ENCODE measurements at regions not wholly inside any gene's neighbourhood (a gene's known extent, or its start where the extent isn't known, plus 50 kb on each side); places are given as distances from the start of the nearest gene placed in this dataset.

GRCh38 chr11:37230865-37231264, 632.8 kb upstream of the RAG2 start:
- H3K4me1 ChIP-seq (ENCODE audit: insufficient read depth, low read length), result no peaks in the 10 kb centered on the region
- ChIA-PET CTCF (no interaction called here), POLR2A (no interaction called here)
- H3K9me3 ChIP-seq (ENCODE audit: low read length), result no peaks in the 10 kb centered on the region
- no peak overlapping the region for H3K4me3 ChIP-seq (ENCODE audit: low read length)
- Mint-ChIP-seq H3K4me3 (no peak overlapping the region), H3K9me3 (peaks cover 0 to 19% (median 8%) of the 10 kb centered on the region in 5 donors), H3K4me1 (no peaks in the 10 kb centered on the region), H3K27ac (no peak overlapping the region), H3K36me3 (no peaks in the 10 kb centered on the region), H3K27me3 (no peaks in the 10 kb centered on the region)
- DNase-seq, result no peak
- no peaks in the 10 kb centered on the region for H3K27me3 ChIP-seq (ENCODE audit: insufficient read depth, low read length, poor library complexity, severe bottlenecking)
- no peak overlapping the region for H3K27ac ChIP-seq (ENCODE audit: low read depth, low read length)
- H3K36me3 ChIP-seq (ENCODE audit: insufficient read depth, low read length), result no peaks in the 10 kb centered on the region

GRCh38 chr11:37223962-37224361, 625.9 kb upstream of the RAG2 start:
- H3K36me3 Mint-ChIP-seq, result no peaks in the 10 kb centered on the region
- POLR2A ChIA-PET, result no interaction called here
- CTCF ChIA-PET, result no interaction called here

GRCh38 chr11:37203006-37203405, 605.0 kb upstream of the RAG2 start:
- no peak overlapping the region for H3K4me3 Mint-ChIP-seq
- ChIA-PET CTCF (no interaction called here), POLR2A (no interaction called here)
- DNase-seq, result no peak
- H3K9me3 ChIP-seq (ENCODE audit: low read length), result no peaks in the 10 kb centered on the region
- no peaks in the 10 kb centered on the region for H3K27me3 ChIP-seq (ENCODE audit: insufficient read depth, low read length, poor library complexity, severe bottlenecking)
- H3K27ac Mint-ChIP-seq, result no peak overlapping the region
- no peaks in the 10 kb centered on the region for H3K27me3 Mint-ChIP-seq
- H3K36me3 ChIP-seq (ENCODE audit: insufficient read depth, low read length), result no peaks in the 10 kb centered on the region
- H3K4me3 ChIP-seq (ENCODE audit: low read length), result no peak overlapping the region
- no peaks in the 10 kb centered on the region for H3K4me1 ChIP-seq (ENCODE audit: insufficient read depth, low read length)
- H3K27ac ChIP-seq (ENCODE audit: low read depth, low read length), result no peak overlapping the region
- H3K4me1 Mint-ChIP-seq, result no peaks in the 10 kb centered on the region
- peaks cover 0 to 2% (median 0%) of the 10 kb centered on the region in 3 donors for H3K36me3 Mint-ChIP-seq
- peaks cover 2 to 27% (median 20%) of the 10 kb centered on the region in 5 donors for H3K9me3 Mint-ChIP-seq

More at GRCh38 chr11:37223962-37224361, 625.9 kb upstream of the RAG2 start:
- Mint-ChIP-seq H3K4me3 (no peak overlapping the region), H3K4me1 (no peaks in the 10 kb centered on the region), H3K27ac (no peak overlapping the region), H3K27me3 (no peaks in the 10 kb centered on the region), H3K9me3 (peaks cover 1 to 31% (median 7%) of the 10 kb centered on the region in 5 donors)
- Histone ChIP-seq H3K36me3 (ENCODE audit: insufficient read depth, low read length) (no peaks in the 10 kb centered on the region), H3K4me1 (ENCODE audit: insufficient read depth, low read length) (no peaks in the 10 kb centered on the region), H3K27me3 (ENCODE audit: insufficient read depth, low read length, poor library complexity, severe bottlenecking) (no peaks in the 10 kb centered on the region), H3K9me3 (ENCODE audit: low read length) (no peaks in the 10 kb centered on the region), H3K27ac (ENCODE audit: low read depth, low read length) (no peak overlapping the region), H3K4me3 (ENCODE audit: low read length) (no peak overlapping the region)
- DNase-seq, result no peak

- DNase-seq, result no peak
- Histone ChIP-seq H3K4me3 (ENCODE audit: low read length) (no peak overlapping the region), H3K9me3 (ENCODE audit: low read length) (no peaks in the 10 kb centered on the region), H3K27ac (ENCODE audit: low read depth, low read length) (no peak overlapping the region), H3K36me3 (ENCODE audit: insufficient read depth, low read length) (no peaks in the 10 kb centered on the region), H3K27me3 (ENCODE audit: insufficient read depth, low read length, poor library complexity, severe bottlenecking) (no peaks in the 10 kb centered on the region), H3K4me1 (ENCODE audit: insufficient read depth, low read length) (no peaks in the 10 kb centered on the region)
- H3K4me1 Mint-ChIP-seq, result no peaks in the 10 kb centered on the region
- H3K27ac Mint-ChIP-seq, result no peak overlapping the region
- CTCF ChIA-PET, result no interaction called here
- peaks cover 0 to 2% (median 0%) of the 10 kb centered on the region in 3 donors for H3K36me3 Mint-ChIP-seq
- peaks cover 0 to 25% (median 3%) of the 10 kb centered on the region in 5 donors for H3K9me3 Mint-ChIP-seq
- POLR2A ChIA-PET, result no interaction called here
- H3K27me3 Mint-ChIP-seq, result no peaks in the 10 kb centered on the region
- H3K4me3 Mint-ChIP-seq, result no peak overlapping the region
Measured at GRCh38 chr11:37199082-37199481, 601.0 kb upstream of the RAG2 start.

- Mint-ChIP-seq H3K9me3 (peaks cover 6 to 12% (median 8%) of the 10 kb centered on the region in 5 donors), H3K4me1 (no peaks in the 10 kb centered on the region), H3K27me3 (no peaks in the 10 kb centered on the region), H3K4me3 (no peak overlapping the region), H3K27ac (no peak overlapping the region), H3K36me3 (no peaks in the 10 kb centered on the region)
- no peak overlapping the region for H3K27ac ChIP-seq (ENCODE audit: low read depth, low read length)
- H3K4me3 ChIP-seq (ENCODE audit: low read length), result no peak overlapping the region
- ChIA-PET POLR2A (no interaction called here), CTCF (no interaction called here)
- H3K9me3 ChIP-seq (ENCODE audit: low read length), result no peaks in the 10 kb centered on the region
- H3K27me3 ChIP-seq (ENCODE audit: insufficient read depth, low read length, poor library complexity, severe bottlenecking), result no peaks in the 10 kb centered on the region
- no peaks in the 10 kb centered on the region for H3K36me3 ChIP-seq (ENCODE audit: insufficient read depth, low read length)
- DNase-seq, result no peak
- no peaks in the 10 kb centered on the region for H3K4me1 ChIP-seq (ENCODE audit: insufficient read depth, low read length)
Measured at GRCh38 chr11:37184326-37184725, 586.3 kb upstream of the RAG2 start.

GRCh38 chr11:37182031-37182430, 584.0 kb upstream of the RAG2 start:
- H3K27me3 ChIP-seq (ENCODE audit: insufficient read depth, low read length, poor library complexity, severe bottlenecking), result no peaks in the 10 kb centered on the region
- H3K9me3 ChIP-seq (ENCODE audit: low read length), result no peaks in the 10 kb centered on the region
- no peak for DNase-seq
- H3K27me3 Mint-ChIP-seq, result no peaks in the 10 kb centered on the region
- H3K4me1 ChIP-seq (ENCODE audit: insufficient read depth, low read length), result no peaks in the 10 kb centered on the region
- ChIA-PET CTCF (interaction anchor here (1.1 kb wide), 1 partner anchor 8 kb away, joined by 3 read pairs; no protein-coding TSS in a partner anchor), POLR2A (no interaction called here)
- no peak overlapping the region for H3K4me3 Mint-ChIP-seq
- no peaks in the 10 kb centered on the region for H3K36me3 ChIP-seq (ENCODE audit: insufficient read depth, low read length)
- H3K4me1 Mint-ChIP-seq, result no peaks in the 10 kb centered on the region
- H3K27ac Mint-ChIP-seq, result no peak overlapping the region
- H3K9me3 Mint-ChIP-seq, result peaks cover 6 to 23% (median 9%) of the 10 kb centered on the region in 5 donors
- H3K4me3 ChIP-seq (ENCODE audit: low read length), result no peak overlapping the region
- no peaks in the 10 kb centered on the region for H3K36me3 Mint-ChIP-seq
- no peak overlapping the region for H3K27ac ChIP-seq (ENCODE audit: low read depth, low read length)

- Mint-ChIP-seq H3K27me3 (no peaks in the 10 kb centered on the region), H3K9me3 (peaks cover 2 to 45% (median 7%) of the 10 kb centered on the region in 5 donors), H3K27ac (no peak overlapping the region), H3K36me3 (no peaks in the 10 kb centered on the region), H3K4me3 (no peak overlapping the region), H3K4me1 (no peaks in the 10 kb centered on the region)
- Histone ChIP-seq H3K27ac (ENCODE audit: low read depth, low read length) (no peak overlapping the region), H3K36me3 (ENCODE audit: insufficient read depth, low read length) (no peaks in the 10 kb centered on the region), H3K4me3 (ENCODE audit: low read length) (no peak overlapping the region), H3K9me3 (ENCODE audit: low read length) (no peaks in the 10 kb centered on the region), H3K4me1 (ENCODE audit: insufficient read depth, low read length) (no peaks in the 10 kb centered on the region), H3K27me3 (ENCODE audit: insufficient read depth, low read length, poor library complexity, severe bottlenecking) (no peaks in the 10 kb centered on the region)
- DNase-seq, result no peak
- CTCF ChIA-PET, result no interaction called here
- POLR2A ChIA-PET, result no interaction called here
Measured at GRCh38 chr11:37177721-37178120, 579.7 kb upstream of the RAG2 start.

GRCh38 chr11:37171451-37171850, 573.4 kb upstream of the RAG2 start:
- Mint-ChIP-seq H3K4me1 (no peaks in the 10 kb centered on the region), H3K36me3 (no peaks in the 10 kb centered on the region), H3K27ac (no peak overlapping the region), H3K9me3 (peaks cover 3 to 30% (median 5%) of the 10 kb centered on the region in 5 donors), H3K27me3 (no peaks in the 10 kb centered on the region), H3K4me3 (no peak overlapping the region)
- Histone ChIP-seq H3K27ac (ENCODE audit: low read depth, low read length) (no peak overlapping the region), H3K27me3 (ENCODE audit: insufficient read depth, low read length, poor library complexity, severe bottlenecking) (no peaks in the 10 kb centered on the region), H3K36me3 (ENCODE audit: insufficient read depth, low read length) (no peaks in the 10 kb centered on the region), H3K4me1 (ENCODE audit: insufficient read depth, low read length) (no peaks in the 10 kb centered on the region), H3K4me3 (ENCODE audit: low read length) (no peak overlapping the region), H3K9me3 (ENCODE audit: low read length) (no peaks in the 10 kb centered on the region)
- DNase-seq, result no peak
- POLR2A ChIA-PET, result no interaction called here
- CTCF ChIA-PET, result no interaction called here

GRCh38 chr11:37170311-37170710, 572.3 kb upstream of the RAG2 start:
- no peaks in the 10 kb centered on the region for H3K27me3 Mint-ChIP-seq
- no peak overlapping the region for H3K4me3 ChIP-seq (ENCODE audit: low read length)
- H3K36me3 ChIP-seq (ENCODE audit: insufficient read depth, low read length), result no peaks in the 10 kb centered on the region
- H3K27ac Mint-ChIP-seq, result no peak overlapping the region
- H3K36me3 Mint-ChIP-seq, result no peaks in the 10 kb centered on the region
- H3K4me1 ChIP-seq (ENCODE audit: insufficient read depth, low read length), result no peaks in the 10 kb centered on the region
- CTCF ChIA-PET, result no interaction called here
- H3K9me3 Mint-ChIP-seq, result peaks cover 1 to 28% (median 5%) of the 10 kb centered on the region in 5 donors
- H3K4me1 Mint-ChIP-seq, result no peaks in the 10 kb centered on the region
- POLR2A ChIA-PET, result no interaction called here
- H3K27ac ChIP-seq (ENCODE audit: low read depth, low read length), result no peak overlapping the region
- no peak for DNase-seq
- H3K9me3 ChIP-seq (ENCODE audit: low read length), result no peaks in the 10 kb centered on the region
- no peaks in the 10 kb centered on the region for H3K27me3 ChIP-seq (ENCODE audit: insufficient read depth, low read length, poor library complexity, severe bottlenecking)
- H3K4me3 Mint-ChIP-seq, result no peak overlapping the region

All from CD8-positive, alpha-beta memory T cell (primary cell).